Keratinocyte (primary cell): ENCODE measurements at regions not wholly inside any gene's neighbourhood (a gene's known extent, or its start where the extent isn't known, plus 50 kb on each side); places are given as distances from the start of the nearest gene placed in this dataset.

ENCODE experiments used
- EZH2 ChIP-seq: IDR thresholded peaks from one replicate; pipeline ENCODE4 v1.6.1; 2012; ENCODE audit warnings: inconsistent platforms, mild to moderate bottlenecking, low read length, moderate library complexity
- TF ChIP-seq, protein P1 (sequence below), 3 experiments: IDR thresholded peaks in 1 of 3; conservative IDR thresholded peaks in 1 of 3; optimal IDR thresholded peaks in 1 of 3; 2 replicates in 2 of 3; 3 replicates in 1 of 3; pipeline versions ENCODE3 to v1.5.1; 2011; ENCODE audit warnings: low read length in 3 of 3, mild to moderate bottlenecking in 3 of 3, moderate library complexity in 2 of 3, control low read depth in 1 of 3, inconsistent platforms in 1 of 3; ENCODE audit not compliant: insufficient read depth in 2 of 3; ENCODE audit errors: extremely low read depth in 1 of 3

DNA sequence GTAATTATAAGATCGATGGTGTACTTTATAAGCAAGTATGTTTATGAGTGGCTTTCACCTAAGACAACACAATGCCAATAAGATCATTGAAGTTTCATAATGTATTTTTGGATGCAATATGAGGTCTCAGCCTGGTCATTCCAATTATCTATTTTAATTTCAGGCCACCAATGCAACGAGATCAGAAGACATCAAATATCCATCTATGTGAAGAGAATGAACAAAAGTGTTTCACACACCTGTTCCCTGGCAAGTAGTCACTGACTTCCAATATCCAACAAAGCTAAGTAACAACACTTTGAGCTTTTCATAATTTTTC lies 53.6 kb upstream of the TMCO5A start:
- TF ChIP-seq, protein P1, sequence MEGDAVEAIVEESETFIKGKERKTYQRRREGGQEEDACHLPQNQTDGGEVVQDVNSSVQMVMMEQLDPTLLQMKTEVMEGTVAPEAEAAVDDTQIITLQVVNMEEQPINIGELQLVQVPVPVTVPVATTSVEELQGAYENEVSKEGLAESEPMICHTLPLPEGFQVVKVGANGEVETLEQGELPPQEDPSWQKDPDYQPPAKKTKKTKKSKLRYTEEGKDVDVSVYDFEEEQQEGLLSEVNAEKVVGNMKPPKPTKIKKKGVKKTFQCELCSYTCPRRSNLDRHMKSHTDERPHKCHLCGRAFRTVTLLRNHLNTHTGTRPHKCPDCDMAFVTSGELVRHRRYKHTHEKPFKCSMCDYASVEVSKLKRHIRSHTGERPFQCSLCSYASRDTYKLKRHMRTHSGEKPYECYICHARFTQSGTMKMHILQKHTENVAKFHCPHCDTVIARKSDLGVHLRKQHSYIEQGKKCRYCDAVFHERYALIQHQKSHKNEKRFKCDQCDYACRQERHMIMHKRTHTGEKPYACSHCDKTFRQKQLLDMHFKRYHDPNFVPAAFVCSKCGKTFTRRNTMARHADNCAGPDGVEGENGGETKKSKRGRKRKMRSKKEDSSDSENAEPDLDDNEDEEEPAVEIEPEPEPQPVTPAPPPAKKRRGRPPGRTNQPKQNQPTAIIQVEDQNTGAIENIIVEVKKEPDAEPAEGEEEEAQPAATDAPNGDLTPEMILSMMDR (optimal IDR thresholded peaks at IDR 0.05 in 1 of 3, IDR thresholded peaks at IDR 0.05 in 1 of 3, conservative IDR thresholded peaks at IDR 0.05 in 1 of 3; ENCODE audit: extremely low read depth in 1 of 3, insufficient read depth in 2 of 3, low read length in 3 of 3): no peak
- no peak for TF ChIP-seq EZH2
